ENCODE measurements at regions not wholly inside any gene's neighbourhood (a gene's known extent, or its start where the extent isn't known, plus 50 kb on each side); places are given as distances from the start of the nearest gene placed in this dataset.

DNA sequence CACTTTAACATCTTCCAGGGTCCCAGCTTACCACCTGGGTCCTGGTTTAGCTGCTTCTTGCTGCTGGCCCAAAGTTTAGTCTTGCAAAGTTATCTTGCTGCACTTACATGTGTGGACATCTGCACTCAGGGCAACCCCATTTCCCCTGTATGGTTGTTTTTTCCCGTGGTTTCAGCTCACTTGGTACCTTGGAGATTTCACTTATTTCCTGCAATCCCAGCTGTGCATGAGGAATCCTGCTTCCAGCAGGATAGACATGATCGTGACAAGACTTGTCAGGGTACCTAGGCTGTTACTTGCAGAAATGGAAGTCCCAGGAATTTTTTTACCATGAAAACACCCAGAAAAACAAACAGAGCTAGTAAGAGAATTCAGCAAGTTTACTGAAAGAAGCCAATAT is 95.9 kb upstream of the LEP start:
- no peak overlapping the region for H3K4me3 ChIP-seq (ENCODE audit: low read depth in 1 of 2, low read length in 2 of 2)
- H3K27ac ChIP-seq (ENCODE audit: low read depth in 2 of 2, low read length in 1 of 2) = no peak overlapping the region
- H3K27me3 ChIP-seq (ENCODE audit: control insufficient read depth in 1 of 2, insufficient read depth in 2 of 2, low read length in 2 of 2) = peaks cover 0 to 2% of the 10 kb centered on the region in 2 donors
- no peaks in the 10 kb centered on the region for H3K36me3 ChIP-seq (ENCODE audit: control insufficient read depth in 2 of 2, insufficient read depth in 2 of 2, low read length in 1 of 2)
- H3K4me1 ChIP-seq (ENCODE audit: control insufficient read depth in 2 of 2, insufficient read depth in 2 of 2, low read length in 1 of 2) = no peaks in the 10 kb centered on the region
- WGBS, 2 donors = 23 to 42% methylated on average over 2 of the region's 2 CpGs
- no peaks in the 10 kb centered on the region for H3K9me3 ChIP-seq (ENCODE audit: control insufficient read depth in 2 of 2, insufficient read depth in 1 of 2, low read depth in 1 of 2, low read length in 1 of 2)

DNA sequence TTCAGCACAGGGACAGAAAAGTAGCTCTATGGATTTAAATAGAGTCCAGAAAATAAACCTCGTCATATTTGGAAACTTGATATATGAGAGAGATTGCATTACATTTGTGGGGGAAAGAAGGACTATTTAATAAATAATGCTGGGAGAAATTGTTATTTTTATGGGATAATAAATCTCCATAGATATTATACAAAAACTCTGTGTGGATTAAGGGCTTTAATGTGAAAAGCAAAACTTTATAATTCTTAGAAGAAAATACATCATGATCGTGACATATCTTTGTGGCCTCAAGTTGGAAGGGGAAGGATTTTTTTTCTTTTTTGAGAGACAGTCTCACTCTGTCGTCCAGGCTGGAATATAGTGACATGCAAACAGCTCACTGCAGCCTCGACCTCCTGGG is 95.0 kb upstream of the LEP start:
- WGBS, 2 donors = 59 to 65% methylated on average over 4 of the region's 4 CpGs
- Histone ChIP-seq H3K27me3 (ENCODE audit: control insufficient read depth in 1 of 2, insufficient read depth in 2 of 2, low read length in 2 of 2) (peaks cover 0 to 2% of the 10 kb centered on the region in 2 donors), H3K4me3 (ENCODE audit: low read depth in 1 of 2, low read length in 2 of 2) (no peak overlapping the region), H3K9me3 (ENCODE audit: control insufficient read depth in 2 of 2, insufficient read depth in 1 of 2, low read depth in 1 of 2, low read length in 1 of 2) (no peaks in the 10 kb centered on the region), H3K4me1 (ENCODE audit: control insufficient read depth in 2 of 2, insufficient read depth in 2 of 2, low read length in 1 of 2) (no peaks in the 10 kb centered on the region), H3K36me3 (ENCODE audit: control insufficient read depth in 2 of 2, insufficient read depth in 2 of 2, low read length in 1 of 2) (no peaks in the 10 kb centered on the region), H3K27ac (ENCODE audit: low read depth in 2 of 2, low read length in 1 of 2) (no peak overlapping the region)

DNA sequence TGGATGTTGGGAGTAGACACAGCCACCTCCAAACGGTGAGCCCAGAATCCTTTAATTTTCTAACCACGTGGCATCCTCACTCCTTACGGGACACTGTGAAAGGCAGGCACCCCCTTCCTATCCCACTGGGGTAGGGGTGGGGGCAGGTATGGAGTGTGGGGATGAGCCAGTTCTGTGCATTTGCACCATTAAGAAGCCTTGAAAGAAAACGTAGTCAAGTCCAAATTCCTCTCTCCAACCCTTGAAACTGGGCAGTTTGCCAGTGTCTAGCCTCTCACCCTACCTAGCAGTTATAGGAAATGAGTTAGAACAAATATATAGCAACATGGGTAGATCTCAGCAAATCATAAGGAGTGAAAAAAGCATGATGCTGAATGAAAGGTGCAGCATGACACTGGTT is 92.4 kb upstream of the LEP start:
- Histone ChIP-seq H3K4me3 (ENCODE audit: low read depth in 1 of 2, low read length in 2 of 2) (no peak overlapping the region), H3K9me3 (ENCODE audit: control insufficient read depth in 2 of 2, insufficient read depth in 1 of 2, low read depth in 1 of 2, low read length in 1 of 2) (no peaks in the 10 kb centered on the region), H3K36me3 (ENCODE audit: control insufficient read depth in 2 of 2, insufficient read depth in 2 of 2, low read length in 1 of 2) (no peaks in the 10 kb centered on the region), H3K27ac (ENCODE audit: low read depth in 2 of 2, low read length in 1 of 2) (no peak overlapping the region), H3K4me1 (ENCODE audit: control insufficient read depth in 2 of 2, insufficient read depth in 2 of 2, low read length in 1 of 2) (no peaks in the 10 kb centered on the region), H3K27me3 (ENCODE audit: control insufficient read depth in 1 of 2, insufficient read depth in 2 of 2, low read length in 2 of 2) (no peaks in the 10 kb centered on the region)
- 42 to 49% methylated on average over 4 of the region's 4 CpGs for WGBS, 2 donors

DNA sequence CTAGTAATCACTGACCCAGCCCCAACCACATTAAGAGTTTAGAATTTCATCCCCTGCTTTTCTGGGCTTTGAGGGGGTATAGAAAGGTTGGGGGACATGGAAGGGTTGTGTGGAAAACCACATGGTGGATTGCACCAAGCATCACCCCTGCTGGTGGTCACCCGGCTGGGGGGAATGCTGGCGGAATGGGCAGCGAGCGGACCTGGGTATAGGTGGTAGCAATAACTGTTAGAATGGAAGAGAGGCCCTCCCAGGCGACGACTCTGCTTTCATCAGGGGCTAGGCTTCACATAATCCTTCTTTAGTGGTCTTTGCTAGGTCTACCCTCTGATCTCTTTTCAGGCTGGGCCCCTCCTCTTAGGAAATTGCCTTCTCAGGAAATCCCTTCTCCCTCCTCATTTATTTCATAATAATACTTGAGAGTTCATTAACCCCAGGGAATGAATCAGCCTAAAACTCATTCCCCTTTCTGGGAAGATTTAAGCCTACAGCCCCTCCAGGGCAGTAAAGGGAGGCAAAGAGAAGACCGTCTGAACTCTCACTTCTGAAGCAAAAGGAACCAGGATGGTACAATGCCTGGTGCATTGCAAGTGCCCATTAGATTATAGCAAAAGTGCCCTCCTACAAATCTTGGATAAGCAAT is 90.7 kb upstream of the LEP start:
- no peaks in the 10 kb centered on the region for H3K27me3 ChIP-seq (ENCODE audit: control insufficient read depth in 1 of 2, insufficient read depth in 2 of 2, low read length in 2 of 2)
- no peak overlapping the region for H3K4me3 ChIP-seq (ENCODE audit: low read depth in 1 of 2, low read length in 2 of 2)
- 86 to 89% methylated on average over 7 of the region's 7 CpGs for WGBS, 2 donors
- no peaks in the 10 kb centered on the region for H3K4me1 ChIP-seq (ENCODE audit: control insufficient read depth in 2 of 2, insufficient read depth in 2 of 2, low read length in 1 of 2)
- H3K27ac ChIP-seq (ENCODE audit: low read depth in 2 of 2, low read length in 1 of 2) = no peak overlapping the region
- H3K9me3 ChIP-seq (ENCODE audit: control insufficient read depth in 2 of 2, insufficient read depth in 1 of 2, low read depth in 1 of 2, low read length in 1 of 2) = no peaks in the 10 kb centered on the region
- H3K36me3 ChIP-seq (ENCODE audit: control insufficient read depth in 2 of 2, insufficient read depth in 2 of 2, low read length in 1 of 2) = no peaks in the 10 kb centered on the region

DNA sequence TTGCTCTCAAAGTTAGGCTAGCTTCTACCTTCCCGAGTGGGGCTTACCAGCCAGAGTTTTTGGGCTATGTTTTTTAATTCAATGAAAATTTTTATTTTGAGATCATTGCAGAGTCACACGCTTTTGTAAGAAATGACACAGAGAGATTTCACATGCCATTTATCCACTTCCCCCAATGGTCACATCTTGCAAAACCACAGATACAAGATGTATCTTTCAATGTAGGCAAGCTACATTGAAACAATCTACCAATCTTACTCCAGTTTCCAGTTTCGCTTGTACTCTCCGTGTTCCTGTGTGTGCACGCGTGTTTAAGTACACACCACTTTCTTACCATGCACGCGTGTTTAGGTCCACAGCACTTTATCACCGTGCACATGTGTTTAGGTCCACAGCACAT is 89.4 kb upstream of the LEP start:
- Histone ChIP-seq H3K4me3 (ENCODE audit: low read depth in 1 of 2, low read length in 2 of 2) (no peak overlapping the region), H3K27ac (ENCODE audit: low read depth in 2 of 2, low read length in 1 of 2) (no peak overlapping the region), H3K36me3 (ENCODE audit: control insufficient read depth in 2 of 2, insufficient read depth in 2 of 2, low read length in 1 of 2) (no peaks in the 10 kb centered on the region), H3K27me3 (ENCODE audit: control insufficient read depth in 1 of 2, insufficient read depth in 2 of 2, low read length in 2 of 2) (no peaks in the 10 kb centered on the region), H3K9me3 (ENCODE audit: control insufficient read depth in 2 of 2, insufficient read depth in 1 of 2, low read depth in 1 of 2, low read length in 1 of 2) (no peaks in the 10 kb centered on the region), H3K4me1 (ENCODE audit: control insufficient read depth in 2 of 2, insufficient read depth in 2 of 2, low read length in 1 of 2) (no peaks in the 10 kb centered on the region)
- WGBS, 2 donors = 92 to 93% methylated on average over 9 of the region's 9 CpGs

DNA sequence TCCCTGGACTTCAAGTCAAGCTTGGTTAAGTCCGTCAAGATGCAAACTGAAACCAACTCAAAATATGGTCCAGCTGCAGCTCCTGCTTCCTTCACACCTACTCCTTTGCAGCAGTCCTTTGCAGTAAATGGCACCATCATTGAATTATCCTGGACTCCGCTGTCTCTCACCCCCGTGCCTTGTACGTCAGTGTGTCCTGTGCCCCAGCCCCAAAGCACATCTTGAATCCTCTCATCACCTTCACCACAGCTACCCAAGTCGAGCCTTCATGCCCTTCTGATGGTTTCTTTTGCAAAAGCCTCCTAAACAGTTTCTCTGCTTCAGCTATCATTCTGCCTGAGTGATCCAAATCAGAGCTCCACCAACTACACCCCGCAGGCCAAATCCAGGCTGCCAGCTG is 88.4 kb upstream of the LEP start:
- WGBS, 2 donors = 84% methylated on average over 6 of the region's 6 CpGs
- H3K9me3 ChIP-seq (ENCODE audit: control insufficient read depth in 2 of 2, insufficient read depth in 1 of 2, low read depth in 1 of 2, low read length in 1 of 2) = no peaks in the 10 kb centered on the region
- H3K4me1 ChIP-seq (ENCODE audit: control insufficient read depth in 2 of 2, insufficient read depth in 2 of 2, low read length in 1 of 2) = no peaks in the 10 kb centered on the region
- H3K36me3 ChIP-seq (ENCODE audit: control insufficient read depth in 2 of 2, insufficient read depth in 2 of 2, low read length in 1 of 2) = no peaks in the 10 kb centered on the region
- no peak overlapping the region for H3K27ac ChIP-seq (ENCODE audit: low read depth in 2 of 2, low read length in 1 of 2)
- no peaks in the 10 kb centered on the region for H3K27me3 ChIP-seq (ENCODE audit: control insufficient read depth in 1 of 2, insufficient read depth in 2 of 2, low read length in 2 of 2)
- H3K4me3 ChIP-seq (ENCODE audit: low read depth in 1 of 2, low read length in 2 of 2) = no peak overlapping the region

DNA sequence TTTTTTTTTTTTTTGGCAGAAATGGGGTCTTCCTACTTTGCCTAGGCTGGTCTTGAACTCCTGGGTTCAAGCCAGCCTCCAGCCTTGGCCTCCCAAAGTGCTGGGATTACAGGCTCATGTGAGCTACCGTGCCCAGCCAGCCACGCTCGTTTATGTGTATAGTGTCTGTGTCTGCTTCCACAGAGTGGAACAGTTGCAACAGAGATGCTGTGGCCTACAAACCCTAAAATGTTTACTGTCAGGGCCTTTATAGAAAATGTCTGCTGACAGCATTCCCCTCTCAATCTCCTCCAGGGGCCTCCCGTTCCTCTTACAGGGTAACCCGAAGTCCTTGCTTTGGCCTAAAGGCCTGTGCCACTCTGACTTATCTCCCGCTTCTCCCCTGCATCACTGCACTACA is 87.6 kb upstream of the LEP start:
- Histone ChIP-seq H3K9me3 (ENCODE audit: control insufficient read depth in 2 of 2, insufficient read depth in 1 of 2, low read depth in 1 of 2, low read length in 1 of 2) (no peaks in the 10 kb centered on the region), H3K27me3 (ENCODE audit: control insufficient read depth in 1 of 2, insufficient read depth in 2 of 2, low read length in 2 of 2) (no peaks in the 10 kb centered on the region), H3K4me1 (ENCODE audit: control insufficient read depth in 2 of 2, insufficient read depth in 2 of 2, low read length in 1 of 2) (no peaks in the 10 kb centered on the region), H3K4me3 (ENCODE audit: low read depth in 1 of 2, low read length in 2 of 2) (no peak overlapping the region), H3K27ac (ENCODE audit: low read depth in 2 of 2, low read length in 1 of 2) (no peak overlapping the region), H3K36me3 (ENCODE audit: control insufficient read depth in 2 of 2, insufficient read depth in 2 of 2, low read length in 1 of 2) (no peaks in the 10 kb centered on the region)
- 90 to 94% methylated on average over 6 of the region's 6 CpGs for WGBS, 2 donors

DNA sequence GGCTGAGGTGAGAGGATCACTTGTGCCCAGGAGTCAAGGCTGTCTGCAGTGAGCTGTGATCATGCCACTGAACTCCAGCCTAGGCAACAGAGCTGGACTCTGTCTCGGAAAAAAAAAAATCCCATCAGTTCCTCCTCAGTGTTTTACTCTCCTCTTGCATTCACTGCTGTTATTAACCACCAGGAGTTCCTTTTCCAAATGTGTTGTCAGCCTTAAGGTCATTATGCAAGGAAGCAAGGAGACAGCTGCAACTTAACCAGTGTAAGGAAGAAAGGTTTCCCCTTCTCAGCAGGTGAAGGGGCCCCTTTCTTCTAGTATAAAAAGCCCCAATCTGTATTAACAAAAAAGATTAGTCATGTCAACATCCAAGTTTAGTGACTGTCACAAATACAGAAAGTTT is 86.6 kb upstream of the LEP start:
- Histone ChIP-seq H3K36me3 (ENCODE audit: control insufficient read depth in 2 of 2, insufficient read depth in 2 of 2, low read length in 1 of 2) (no peaks in the 10 kb centered on the region), H3K9me3 (ENCODE audit: control insufficient read depth in 2 of 2, insufficient read depth in 1 of 2, low read depth in 1 of 2, low read length in 1 of 2) (no peaks in the 10 kb centered on the region), H3K4me1 (ENCODE audit: control insufficient read depth in 2 of 2, insufficient read depth in 2 of 2, low read length in 1 of 2) (no peaks in the 10 kb centered on the region), H3K4me3 (ENCODE audit: low read depth in 1 of 2, low read length in 2 of 2) (no peak overlapping the region), H3K27me3 (ENCODE audit: control insufficient read depth in 1 of 2, insufficient read depth in 2 of 2, low read length in 2 of 2) (no peaks in the 10 kb centered on the region), H3K27ac (ENCODE audit: low read depth in 2 of 2, low read length in 1 of 2) (no peak overlapping the region)
- WGBS, 2 donors = 73 to 85% methylated on average over 1 of the region's 1 CpG

DNA sequence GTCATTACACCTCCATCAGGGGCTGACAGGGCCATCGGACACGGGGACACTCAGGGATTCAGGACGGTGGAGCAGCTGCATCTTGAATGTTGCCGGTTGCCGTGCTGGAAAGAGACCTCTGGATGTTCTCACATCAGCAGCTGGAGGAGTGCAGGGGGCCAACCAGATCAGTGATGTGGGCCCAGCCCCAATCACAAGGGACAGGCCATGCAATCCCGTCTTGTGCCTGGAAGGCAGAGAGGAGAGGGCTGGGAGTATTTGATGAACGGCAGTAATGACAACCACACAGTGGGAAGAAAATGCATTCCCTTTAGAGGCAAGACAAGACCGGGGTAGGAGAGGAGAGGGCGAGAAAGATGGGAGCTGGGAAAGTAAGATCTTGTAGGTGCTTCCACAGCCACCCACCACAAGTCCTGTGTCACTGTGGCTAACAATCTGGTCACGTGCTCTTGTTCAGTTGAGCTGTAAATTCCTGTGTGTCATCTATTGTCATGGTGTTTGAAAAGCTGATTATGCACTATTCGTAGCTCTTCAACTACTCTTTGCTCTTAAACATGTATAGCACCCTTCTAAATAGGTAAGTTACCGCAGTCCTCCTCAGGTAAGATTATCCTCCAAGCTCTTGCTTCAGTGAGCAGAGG is 85.9 kb upstream of the LEP start:
- WGBS, 2 donors = 60 to 63% methylated on average over 12 of the region's 12 CpGs
- H3K9me3 ChIP-seq (ENCODE audit: control insufficient read depth in 2 of 2, insufficient read depth in 1 of 2, low read depth in 1 of 2, low read length in 1 of 2) = no peaks in the 10 kb centered on the region
- no peak overlapping the region for H3K27ac ChIP-seq (ENCODE audit: low read depth in 2 of 2, low read length in 1 of 2)
- no peaks in the 10 kb centered on the region for H3K4me1 ChIP-seq (ENCODE audit: control insufficient read depth in 2 of 2, insufficient read depth in 2 of 2, low read length in 1 of 2)
- H3K36me3 ChIP-seq (ENCODE audit: control insufficient read depth in 2 of 2, insufficient read depth in 2 of 2, low read length in 1 of 2) = no peaks in the 10 kb centered on the region
- H3K27me3 ChIP-seq (ENCODE audit: control insufficient read depth in 1 of 2, insufficient read depth in 2 of 2, low read length in 2 of 2) = no peaks in the 10 kb centered on the region
- no peak overlapping the region for H3K4me3 ChIP-seq (ENCODE audit: low read depth in 1 of 2, low read length in 2 of 2)

DNA sequence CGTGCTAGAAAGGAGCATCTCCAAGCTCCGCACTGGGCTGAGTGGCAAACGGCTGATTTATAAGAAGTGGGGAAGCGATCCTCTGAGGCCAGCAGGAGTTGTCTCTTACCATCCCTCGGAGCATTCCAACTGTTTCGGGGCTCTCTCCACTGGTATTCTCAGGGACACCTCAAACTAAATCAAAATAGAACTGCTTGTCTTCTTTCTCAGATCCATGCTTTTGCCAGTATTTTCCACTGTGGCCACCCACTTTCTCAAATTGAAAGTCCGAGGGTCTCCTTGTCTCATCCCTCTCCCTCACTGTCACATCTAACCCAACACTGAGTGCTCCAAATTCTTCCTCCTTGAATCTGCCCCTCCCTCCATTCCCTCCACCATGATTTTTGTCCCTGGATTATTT is 83.2 kb upstream of the LEP start:
- Histone ChIP-seq H3K27me3 (ENCODE audit: control insufficient read depth in 1 of 2, insufficient read depth in 2 of 2, low read length in 2 of 2) (no peaks in the 10 kb centered on the region), H3K9me3 (ENCODE audit: control insufficient read depth in 2 of 2, insufficient read depth in 1 of 2, low read depth in 1 of 2, low read length in 1 of 2) (no peaks in the 10 kb centered on the region), H3K27ac (ENCODE audit: low read depth in 2 of 2, low read length in 1 of 2) (no peak overlapping the region), H3K4me3 (ENCODE audit: low read depth in 1 of 2, low read length in 2 of 2) (no peak overlapping the region), H3K36me3 (ENCODE audit: control insufficient read depth in 2 of 2, insufficient read depth in 2 of 2, low read length in 1 of 2) (no peaks in the 10 kb centered on the region), H3K4me1 (ENCODE audit: control insufficient read depth in 2 of 2, insufficient read depth in 2 of 2, low read length in 1 of 2) (no peaks in the 10 kb centered on the region)
- WGBS, 2 donors = 80 to 83% methylated on average over 7 of the region's 7 CpGs

Data from esophagus (tissue), 2 donors.